Fibroblast of lung (primary cell): ENCODE measurements at regions not wholly inside any gene's neighbourhood (a gene's known extent, or its start where the extent isn't known, plus 50 kb on each side); places are given as distances from the start of the nearest gene placed in this dataset.
A peak's percentile ranks its signal among the peaks of the same experiment; 100 is the strongest.

Experiments
- DNase-seq, 2 donors: peaks; one replicate each; pipeline versions ENCODE4 v3.0.0 to v3.0.0-alpha.2; 2010; ENCODE audit warnings: low read depth in 2 of 2
- H2AFZ ChIP-seq: 2 replicates; pipeline ENCODE4 v1.5.1; 2012; ENCODE audit warnings: low read length, control low read depth, inconsistent platforms
- H3K27ac ChIP-seq: 2 replicates; pipeline ENCODE4 v1.5.1; 2011; ENCODE audit warnings: low read length, control low read depth; ENCODE audit not compliant: insufficient read depth
- H3K27me3 ChIP-seq: 2 replicates; pipeline ENCODE4 v1.5.1; 2011; ENCODE audit warnings: mild to moderate bottlenecking, low read length; ENCODE audit not compliant: control insufficient read depth, insufficient read depth
- H3K36me3 ChIP-seq: 2 replicates; pipeline ENCODE4 v1.5.1; 2011; ENCODE audit warnings: low read length; ENCODE audit not compliant: control insufficient read depth, insufficient read depth
- H3K4me1 ChIP-seq: 2 replicates; pipeline ENCODE4 v1.5.1; 2011; ENCODE audit warnings: low read length; ENCODE audit not compliant: control insufficient read depth, insufficient read depth; ENCODE audit errors: extremely low read depth
- H3K4me2 ChIP-seq: 2 replicates; pipeline ENCODE4 v1.5.1; 2011; ENCODE audit warnings: low read length, control low read depth; ENCODE audit not compliant: insufficient read depth; ENCODE audit errors: extremely low read depth
- H3K4me3 ChIP-seq, 4 experiments: fragments of 200-600 bp in 1 of 4; sonication (generic) in 1 of 4; replicated peaks in 1 of 4; 2 replicates each; pipeline ENCODE4 v1.5.1; 2011 to 2016; ENCODE audit warnings: low read length in 4 of 4, low read depth in 3 of 4, mild to moderate bottlenecking in 3 of 4, control low read depth in 2 of 4, inconsistent platforms in 1 of 4, mixed read lengths in 1 of 4; ENCODE audit not compliant: insufficient read depth in 1 of 4; ENCODE audit errors: control extremely low read depth in 1 of 4
- H3K79me2 ChIP-seq: 2 replicates; pipeline ENCODE4 v1.5.1; 2012; ENCODE audit warnings: mild to moderate bottlenecking, low read length, inconsistent platforms; ENCODE audit not compliant: control insufficient read depth, insufficient read depth
- H3K9ac ChIP-seq: 2 replicates; pipeline ENCODE4 v1.5.1; 2011; ENCODE audit warnings: mild to moderate bottlenecking, low read length, control low read depth; ENCODE audit not compliant: insufficient read depth
- H3K9me3 ChIP-seq: 2 replicates; pipeline ENCODE4 v1.5.1; 2012; ENCODE audit warnings: low read depth, low read length; ENCODE audit not compliant: control insufficient read depth, insufficient read depth
- H4K20me1 ChIP-seq: 2 replicates; pipeline ENCODE4 v1.5.1; 2011; ENCODE audit warnings: low read length; ENCODE audit not compliant: control insufficient read depth, insufficient read depth; ENCODE audit errors: extremely low read depth
- CTCF ChIP-seq, 2 donors: IDR thresholded peaks in 1 of 2; conservative IDR thresholded peaks in 1 of 2; 1 replicate in 1 of 2; 2 replicates in 1 of 2; pipeline ENCODE4 v1.5.1; 2011 to 2012; ENCODE audit warnings: low read length in 2 of 2, control low read depth in 1 of 2, inconsistent platforms in 1 of 2, low read depth in 1 of 2, mild to moderate bottlenecking in 1 of 2
- EZH2 ChIP-seq: IDR thresholded peaks from 2 replicates; pipeline ENCODE4 v1.5.1; 2012; ENCODE audit warnings: low read length, control low read depth, mild to moderate bottlenecking; ENCODE audit errors: missing control alignments

GRCh38 chr10:34889004-34889869, 74.1 kb upstream of the PARD3 start:
- Histone ChIP-seq H3K36me3 (no peaks in the 10 kb centered on the region), H3K9me3 (no peaks in the 10 kb centered on the region), H3K27me3 (peaks cover 3% of the 10 kb centered on the region), H3K4me3 (no peak overlapping the region), H3K4me2 (no peak overlapping the region), H4K20me1 (no peaks in the 10 kb centered on the region), H2AFZ (no peak overlapping the region), H3K9ac (no peak overlapping the region), H3K79me2 (no peaks in the 10 kb centered on the region), H3K4me1 (no peaks in the 10 kb centered on the region), H3K27ac (no peak overlapping the region)
- TF ChIP-seq CTCF (conservative IDR thresholded peaks at IDR 0.05 in 1 of 2, IDR thresholded peaks at IDR 0.05 in 1 of 2; ENCODE audit: low read depth in 1 of 2, low read length in 2 of 2) (no peak), EZH2 (no peak)
- peak in 1 of 2 donors; percentile 60 for DNase-seq

- H3K79me2 ChIP-seq, result no peaks in the 10 kb centered on the region
- no peak for DNase-seq
- H4K20me1 ChIP-seq, result no peaks in the 10 kb centered on the region
- no peak overlapping the region for H2AFZ ChIP-seq
- peaks cover 3% of the 10 kb centered on the region for H3K27me3 ChIP-seq
- H3K4me2 ChIP-seq, result no peak overlapping the region
- no peak overlapping the region for H3K4me3 ChIP-seq
- no peaks in the 10 kb centered on the region for H3K4me1 ChIP-seq
- H3K9ac ChIP-seq, result no peak overlapping the region
- no peaks in the 10 kb centered on the region for H3K36me3 ChIP-seq
- no peak overlapping the region for H3K27ac ChIP-seq
- H3K9me3 ChIP-seq, result no peaks in the 10 kb centered on the region
- TF ChIP-seq CTCF (conservative IDR thresholded peaks at IDR 0.05 in 1 of 2, IDR thresholded peaks at IDR 0.05 in 1 of 2; ENCODE audit: low read depth in 1 of 2, low read length in 2 of 2), result no peak
- no peak for TF ChIP-seq EZH2
Measured at GRCh38 chr10:34886906-34887642, 72.0 kb upstream of the PARD3 start.

- no peaks in the 10 kb centered on the region for H3K9me3 ChIP-seq
- TF ChIP-seq EZH2 (no peak), CTCF (conservative IDR thresholded peaks at IDR 0.05 in 1 of 2, IDR thresholded peaks at IDR 0.05 in 1 of 2; ENCODE audit: low read depth in 1 of 2, low read length in 2 of 2) (no peak)
Measured at GRCh38 chr10:34885898-34886297, 70.8 kb upstream of the PARD3 start.

More at GRCh38 chr10:34885898-34886297, 70.8 kb upstream of the PARD3 start:
- Histone ChIP-seq H3K27me3 (peaks cover 3% of the 10 kb centered on the region), H3K27ac (no peak overlapping the region), H3K79me2 (no peaks in the 10 kb centered on the region), H3K4me2 (no peak overlapping the region), H3K4me3 (no peak overlapping the region), H3K9ac (no peak overlapping the region), H3K4me1 (no peaks in the 10 kb centered on the region), H2AFZ (no peak overlapping the region), H4K20me1 (no peaks in the 10 kb centered on the region), H3K36me3 (no peaks in the 10 kb centered on the region)
- DNase-seq, result no peak
